ENCODE measurements at regions not wholly inside any gene's neighbourhood (a gene's known extent, or its start where the extent isn't known, plus 50 kb on each side); places are given as distances from the start of the nearest gene placed in this dataset.
"Not testable (repeated sequence)": the region's sequence is repeated elsewhere in the genome, so short reads cannot be mapped to it uniquely, and the experiment has no call there.

DNA sequence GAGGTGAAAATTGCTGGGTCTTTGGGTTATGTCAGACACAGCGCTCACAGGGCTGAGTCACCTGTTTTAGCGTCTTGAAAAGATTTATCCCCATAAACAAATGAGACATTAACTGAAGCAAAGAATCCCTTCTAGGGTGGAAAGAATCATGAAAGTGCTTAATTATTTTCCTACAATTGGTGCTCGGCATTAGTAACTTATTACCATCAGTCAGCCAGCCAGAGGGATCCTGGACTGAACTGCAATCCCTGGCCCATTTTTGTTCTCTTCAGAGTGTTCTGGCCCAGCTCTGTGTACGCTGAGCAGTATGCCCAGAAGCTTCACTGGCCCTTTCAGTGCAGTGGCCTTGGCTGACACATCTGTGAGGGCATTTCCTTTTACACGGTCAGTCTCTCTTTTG lies 67.3 kb upstream of the ZNF678 start:
- not testable (repeated sequence) for TF ChIP-seq POLR2A (IDR thresholded peaks at IDR 0.05; ENCODE audit: low read length); GATA1 (IDR thresholded peaks at IDR 0.05; ENCODE audit: low read depth, low read length)
